ENCODE measurements at regions not wholly inside any gene's neighbourhood (a gene's known extent, or its start where the extent isn't known, plus 50 kb on each side); places are given as distances from the start of the nearest gene placed in this dataset.

- no peak for TF ChIP-seq EZH2 (IDR thresholded peaks at IDR 0.05; ENCODE audit: low read length)
- TF ChIP-seq CTCF (optimal IDR thresholded peaks at IDR 0.05 in 1 of 3, IDR thresholded peaks at IDR 0.05 in 1 of 3, conservative IDR thresholded peaks at IDR 0.05 in 1 of 3; ENCODE audit: extremely low read depth in 1 of 3, insufficient read depth in 2 of 3, low read length in 3 of 3): no peak
These were observed 398.1 kb downstream of the NR2F2 start for GRCh38 chr15:96728591-96728990.
